ENCODE measurements at regions not wholly inside any gene's neighbourhood (a gene's known extent, or its start where the extent isn't known, plus 50 kb on each side); places are given as distances from the start of the nearest gene placed in this dataset.

DNA sequence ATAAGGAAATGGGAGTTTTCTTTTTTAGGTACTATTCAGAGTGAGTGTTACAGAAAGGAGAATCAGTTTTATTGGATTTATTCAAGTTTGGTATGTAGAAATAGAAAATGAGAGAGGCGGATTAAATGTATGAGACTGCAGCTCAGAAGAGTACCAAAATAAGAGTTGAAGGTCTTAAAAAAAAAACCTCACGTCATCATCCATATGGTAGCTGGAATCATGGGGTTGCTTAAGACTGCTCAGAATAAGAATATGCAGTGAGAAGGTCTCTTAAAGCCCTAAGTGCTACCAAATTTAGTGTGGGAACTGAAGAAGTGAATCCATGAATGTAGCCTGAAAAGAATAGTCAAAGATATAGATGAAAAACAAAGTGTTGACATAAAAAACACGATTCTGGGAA, 825.5 kb upstream of the SEL1L start:
- TF ChIP-seq, protein P1, sequence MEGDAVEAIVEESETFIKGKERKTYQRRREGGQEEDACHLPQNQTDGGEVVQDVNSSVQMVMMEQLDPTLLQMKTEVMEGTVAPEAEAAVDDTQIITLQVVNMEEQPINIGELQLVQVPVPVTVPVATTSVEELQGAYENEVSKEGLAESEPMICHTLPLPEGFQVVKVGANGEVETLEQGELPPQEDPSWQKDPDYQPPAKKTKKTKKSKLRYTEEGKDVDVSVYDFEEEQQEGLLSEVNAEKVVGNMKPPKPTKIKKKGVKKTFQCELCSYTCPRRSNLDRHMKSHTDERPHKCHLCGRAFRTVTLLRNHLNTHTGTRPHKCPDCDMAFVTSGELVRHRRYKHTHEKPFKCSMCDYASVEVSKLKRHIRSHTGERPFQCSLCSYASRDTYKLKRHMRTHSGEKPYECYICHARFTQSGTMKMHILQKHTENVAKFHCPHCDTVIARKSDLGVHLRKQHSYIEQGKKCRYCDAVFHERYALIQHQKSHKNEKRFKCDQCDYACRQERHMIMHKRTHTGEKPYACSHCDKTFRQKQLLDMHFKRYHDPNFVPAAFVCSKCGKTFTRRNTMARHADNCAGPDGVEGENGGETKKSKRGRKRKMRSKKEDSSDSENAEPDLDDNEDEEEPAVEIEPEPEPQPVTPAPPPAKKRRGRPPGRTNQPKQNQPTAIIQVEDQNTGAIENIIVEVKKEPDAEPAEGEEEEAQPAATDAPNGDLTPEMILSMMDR (conservative IDR thresholded peaks at IDR 0.05; ENCODE audit: low read depth in 2 of 2): no peak
- TF ChIP-seq EZH2 (IDR thresholded peaks at IDR 0.05; ENCODE audit: low read depth, unreplicated experiment) (no peak), EZH2phosphoT487 (IDR thresholded peaks at IDR 0.05; ENCODE audit: unreplicated experiment) (no peak), JUNB (IDR thresholded peaks at IDR 0.05; ENCODE audit: unreplicated experiment) (no peak), ZNF114 (CRISPR knock-in tag; IDR thresholded peaks at IDR 0.05) (no peak)

Data from GM23338 (cell line).